Endothelial cell of umbilical vein (primary cell): ENCODE measurements at regions not wholly inside any gene's neighbourhood (a gene's known extent, or its start where the extent isn't known, plus 50 kb on each side); places are given as distances from the start of the nearest gene placed in this dataset.

Source experiments
- BruUV-seq: library from RNA; stranded (reverse); fragments of 400-500 nt; replicated peaks from 2 replicates; lab custom pipeline; 2021; lab: Mats Ljungman, UMichigan
- CTCF ChIA-PET: fragments of 300-600, 350-600 bp; sonication (Branson Sonifier 250); formaldehyde crosslinking; loops from one replicate; lab custom pipeline; 2021; ENCODE audit warnings: antibody characterized with exemption, inconsistent platforms; lab: Charles Lee
- POLR2A ChIA-PET: fragments of 300-600, 350-600 bp; sonication (Branson Sonifier 250); formaldehyde crosslinking; loops from one replicate; lab custom pipeline; 2021; ENCODE audit warnings: antibody characterized with exemption, inconsistent platforms; lab: Charles Lee
- DNase-seq: peaks from one replicate; pipeline ENCODE4 v3.0.0-alpha.2; 2011; ENCODE audit warnings: low read depth, low spot score
- FAIRE-seq: peaks from 2 replicates; lab custom pipeline; 2011; peaks lifted over from hg19 to GRCh38; lab: Jason Lieb, UNC
- H2AFZ ChIP-seq: 2 replicates; pipeline ENCODE4 v1.6.0; 2012; ENCODE audit warnings: low read depth, low read length, control low read depth, inconsistent platforms
- H3K27ac ChIP-seq: 2 replicates; pipeline ENCODE4 v1.5.1; 2011; ENCODE audit warnings: low read depth, mild to moderate bottlenecking, control low read depth, low read length, moderate library complexity; ENCODE audit not compliant: insufficient read depth
- H3K27me3 ChIP-seq, 2 experiments: 2 replicates each; pipeline versions ENCODE4 v1.6.0 to v1.6.1; 2011; ENCODE audit warnings: low read length in 2 of 2, mixed read lengths in 1 of 2; ENCODE audit not compliant: control insufficient read depth in 2 of 2, insufficient read depth in 2 of 2
- H3K36me3 ChIP-seq, 2 experiments: 2 replicates in 1 of 2; 3 replicates in 1 of 2; pipeline ENCODE4 v1.5.1; 2011; ENCODE audit warnings: low read length in 2 of 2, mild to moderate bottlenecking in 1 of 2, moderate library complexity in 1 of 2; ENCODE audit not compliant: control insufficient read depth in 2 of 2, insufficient read depth in 2 of 2; ENCODE audit errors: extremely low read depth in 1 of 2
- H3K4me1 ChIP-seq: 3 replicates; pipeline ENCODE4 v1.5.1; 2011; ENCODE audit warnings: mild to moderate bottlenecking, low read length; ENCODE audit not compliant: control insufficient read depth, insufficient read depth; ENCODE audit errors: extremely low read depth
- H3K4me2 ChIP-seq: 2 replicates; pipeline ENCODE4 v1.6.1; 2011; ENCODE audit warnings: low read length, control low read depth, mixed read lengths; ENCODE audit not compliant: insufficient read depth
- H3K4me3 ChIP-seq, 3 experiments: fragments of 200-600 bp in 1 of 3; sonication (generic), shearing (Covaris generic) in 1 of 3; replicated peaks in 1 of 3; 2 replicates each; pipeline ENCODE4 v1.5.1; 2011 to 2016; ENCODE audit warnings: control low read depth in 3 of 3, low read length in 3 of 3, mild to moderate bottlenecking in 2 of 3, inconsistent platforms in 1 of 3, low read depth in 1 of 3, moderate library complexity in 1 of 3; ENCODE audit not compliant: insufficient read depth in 1 of 3
- H3K79me2 ChIP-seq: 2 replicates; pipeline ENCODE4 v1.6.0; 2012; ENCODE audit warnings: low read length, inconsistent platforms; ENCODE audit not compliant: control insufficient read depth, insufficient read depth
- H3K9ac ChIP-seq: replicated peaks from 2 replicates; pipeline ENCODE3; 2011; ENCODE audit warnings: low read length, control low read depth; ENCODE audit not compliant: insufficient read depth; ENCODE audit errors: extremely low read depth
- H3K9me1 ChIP-seq: replicated peaks from 3 replicates; pipeline ENCODE4 v1.6.0; 2011; ENCODE audit warnings: mild to moderate bottlenecking, low read length; ENCODE audit not compliant: control insufficient read depth, insufficient read depth; ENCODE audit errors: extremely low read depth
- H3K9me3 ChIP-seq: replicated peaks from 2 replicates; pipeline ENCODE4 v1.5.1; 2012; ENCODE audit warnings: low read length, inconsistent platforms; ENCODE audit not compliant: control insufficient read depth, insufficient read depth
- H4K20me1 ChIP-seq: replicated peaks from 2 replicates; pipeline ENCODE3; 2011; ENCODE audit warnings: mild to moderate bottlenecking, low read length; ENCODE audit not compliant: control insufficient read depth, insufficient read depth; ENCODE audit errors: extremely low read depth
- EZH2 ChIP-seq: IDR thresholded peaks from 2 replicates; pipeline ENCODE4 v1.6.1; 2012; ENCODE audit warnings: borderline replicate concordance, low read depth, mild to moderate bottlenecking, moderate library complexity, low read length, inconsistent platforms; ENCODE audit not compliant: severe bottlenecking
- FOS ChIP-seq: IDR thresholded peaks from 2 replicates; pipeline ENCODE4 v1.6.1; 2011; ENCODE audit warnings: mild to moderate bottlenecking, low read length, moderate library complexity, borderline replicate concordance; ENCODE audit not compliant: insufficient read depth
- GATA2 ChIP-seq: IDR thresholded peaks from 2 replicates; pipeline ENCODE4 v1.7.0; 2011; ENCODE audit warnings: low read depth, mild to moderate bottlenecking, moderate library complexity, mixed read lengths, low read length; ENCODE audit not compliant: insufficient read length, insufficient read depth
- JUN ChIP-seq: IDR thresholded peaks from 2 replicates; pipeline ENCODE4 v1.6.1; 2011; ENCODE audit warnings: borderline replicate concordance, low read depth; ENCODE audit not compliant: insufficient read length, insufficient read depth
- MYC ChIP-seq: IDR thresholded peaks from one replicate; pipeline ENCODE4 v1.6.1; 2011; ENCODE audit warnings: mild to moderate bottlenecking, low read depth, low read length
- POLR2AphosphoS5 ChIP-seq: IDR thresholded peaks from 2 replicates; pipeline ENCODE4 v1.6.1; 2012; ENCODE audit warnings: low read depth, mild to moderate bottlenecking, control low read depth, low read length, moderate library complexity; ENCODE audit not compliant: insufficient read depth
- dilution Hi-C: fragments of 300-500 bp; cut with MboI; formaldehyde crosslinking; loops from one replicate; pipeline ENCODE4 v1.15.0; 2019; ENCODE audit warnings: low sequenced_read_pairs; ENCODE audit not compliant: extremely low pct_ligation_motif_present
- intact Hi-C: fragments of 100-400 bp; cut with micrococcal nuclease; formaldehyde crosslinking; loops from one replicate; pipeline ENCODE4 v1.10.0; 2022
- TF ChIP-seq, protein P1 (sequence below), 2 donors: IDR thresholded peaks; 1 replicate in 1 of 2; 2 replicates in 1 of 2; pipeline ENCODE4 v1.5.1; 2011; ENCODE audit warnings: low read length in 2 of 2, mild to moderate bottlenecking in 2 of 2, moderate library complexity in 2 of 2, control low read depth in 1 of 2, inconsistent platforms in 1 of 2, low read depth in 1 of 2; ENCODE audit not compliant: insufficient read depth in 1 of 2; ENCODE audit errors: extremely low read depth in 1 of 2
- TF ChIP-seq, protein P2 (sequence below): IDR thresholded peaks from 2 replicates; pipeline ENCODE4 v1.6.1; 2011; ENCODE audit not compliant: insufficient read depth, insufficient read length

DNA sequence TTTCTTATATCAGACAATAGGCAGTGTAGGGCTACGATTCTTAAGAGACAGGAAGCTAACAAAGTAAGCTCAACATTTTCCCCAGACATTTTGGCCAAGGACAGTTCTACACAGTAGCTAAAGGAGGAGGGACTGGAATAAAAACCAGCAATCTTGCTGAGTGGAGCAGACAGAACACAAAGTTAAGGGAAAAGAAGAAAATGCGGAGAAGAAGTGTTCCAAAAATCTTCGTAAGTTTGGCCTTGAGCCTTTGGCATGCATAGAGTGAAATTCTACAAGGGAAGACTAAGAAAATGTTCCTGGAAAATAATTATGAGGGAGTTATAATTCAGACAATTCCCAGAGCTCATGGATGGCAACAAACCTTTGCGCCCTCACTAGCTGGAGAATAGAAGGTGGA is 748.0 kb upstream of the CTNND2 start:
- intact Hi-C loops: no loop called here
- no TSS peak for BruUV-seq
- no peaks in the 10 kb centered on the region for H3K79me2 ChIP-seq
- H3K9me1 ChIP-seq: no peaks in the 10 kb centered on the region
- H3K9me3 ChIP-seq: no peaks in the 10 kb centered on the region
- no peaks in the 10 kb centered on the region for H3K27me3 ChIP-seq
- ChIA-PET CTCF (no interaction called here), POLR2A (no interaction called here)
- H3K4me2 ChIP-seq: no peak overlapping the region
- H3K4me3 ChIP-seq: no peak overlapping the region
- H3K27ac ChIP-seq: no peak overlapping the region
- H3K36me3 ChIP-seq: no peaks in the 10 kb centered on the region
- no peak for TF ChIP-seq JUN
- TF ChIP-seq MYC: no peak
- no peak for TF ChIP-seq POLR2AphosphoS5
- TF ChIP-seq FOS: no peak
- no peak for TF ChIP-seq GATA2
- TF ChIP-seq, protein P1, sequence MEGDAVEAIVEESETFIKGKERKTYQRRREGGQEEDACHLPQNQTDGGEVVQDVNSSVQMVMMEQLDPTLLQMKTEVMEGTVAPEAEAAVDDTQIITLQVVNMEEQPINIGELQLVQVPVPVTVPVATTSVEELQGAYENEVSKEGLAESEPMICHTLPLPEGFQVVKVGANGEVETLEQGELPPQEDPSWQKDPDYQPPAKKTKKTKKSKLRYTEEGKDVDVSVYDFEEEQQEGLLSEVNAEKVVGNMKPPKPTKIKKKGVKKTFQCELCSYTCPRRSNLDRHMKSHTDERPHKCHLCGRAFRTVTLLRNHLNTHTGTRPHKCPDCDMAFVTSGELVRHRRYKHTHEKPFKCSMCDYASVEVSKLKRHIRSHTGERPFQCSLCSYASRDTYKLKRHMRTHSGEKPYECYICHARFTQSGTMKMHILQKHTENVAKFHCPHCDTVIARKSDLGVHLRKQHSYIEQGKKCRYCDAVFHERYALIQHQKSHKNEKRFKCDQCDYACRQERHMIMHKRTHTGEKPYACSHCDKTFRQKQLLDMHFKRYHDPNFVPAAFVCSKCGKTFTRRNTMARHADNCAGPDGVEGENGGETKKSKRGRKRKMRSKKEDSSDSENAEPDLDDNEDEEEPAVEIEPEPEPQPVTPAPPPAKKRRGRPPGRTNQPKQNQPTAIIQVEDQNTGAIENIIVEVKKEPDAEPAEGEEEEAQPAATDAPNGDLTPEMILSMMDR (IDR thresholded peaks at IDR 0.05; ENCODE audit: extremely low read depth in 1 of 2, insufficient read depth in 1 of 2, low read depth in 1 of 2, low read length in 2 of 2): no peak
- TF ChIP-seq EZH2: no peak
- dilution Hi-C loops: no loop called here
- no peak overlapping the region for H3K9ac ChIP-seq
- no peak overlapping the region for H2AFZ ChIP-seq
- no peaks in the 10 kb centered on the region for H3K4me1 ChIP-seq
- FAIRE-seq (no peak), DNase-seq (no peak)
- no peaks in the 10 kb centered on the region for H4K20me1 ChIP-seq

GRCh38 chr5:12648558-12648957 is 744.3 kb upstream of the CTNND2 start:
- H4K20me1 ChIP-seq: no peaks in the 10 kb centered on the region
- CTCF ChIA-PET: no interaction called here
- FAIRE-seq (no peak), DNase-seq (no peak)
- no peaks in the 10 kb centered on the region for H3K9me3 ChIP-seq
- no peak for TF ChIP-seq JUN
- no peak for TF ChIP-seq GATA2
- TF ChIP-seq POLR2AphosphoS5: no peak
- no peak for TF ChIP-seq FOS
- TF ChIP-seq, protein P1 (IDR thresholded peaks at IDR 0.05; ENCODE audit: extremely low read depth in 1 of 2, insufficient read depth in 1 of 2, low read depth in 1 of 2, low read length in 2 of 2): no peak
- TF ChIP-seq, protein P2, sequence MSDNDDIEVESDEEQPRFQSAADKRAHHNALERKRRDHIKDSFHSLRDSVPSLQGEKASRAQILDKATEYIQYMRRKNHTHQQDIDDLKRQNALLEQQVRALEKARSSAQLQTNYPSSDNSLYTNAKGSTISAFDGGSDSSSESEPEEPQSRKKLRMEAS: no peak
- TF ChIP-seq EZH2: no peak
- no peak overlapping the region for H3K27ac ChIP-seq
- H2AFZ ChIP-seq: no peak overlapping the region
- no peaks in the 10 kb centered on the region for H3K79me2 ChIP-seq
- no peaks in the 10 kb centered on the region for H3K4me1 ChIP-seq
- no peak overlapping the region for H3K4me3 ChIP-seq
- H3K4me2 ChIP-seq: no peak overlapping the region
- POLR2A ChIA-PET: no interaction called here
- H3K9ac ChIP-seq: no peak overlapping the region
- intact Hi-C loops (no loop called here), dilution Hi-C loops (no loop called here)
- no TSS peak for BruUV-seq
- H3K27me3 ChIP-seq: no peaks in the 10 kb centered on the region
- H3K9me1 ChIP-seq: no peaks in the 10 kb centered on the region
- H3K36me3 ChIP-seq: no peaks in the 10 kb centered on the region
